WTC11 (cell line): ENCODE measurements at regions not wholly inside any gene's neighbourhood (a gene's known extent, or its start where the extent isn't known, plus 50 kb on each side); places are given as distances from the start of the nearest gene placed in this dataset.

Source experiments
- CTCF ChIP-seq: fragments of 200-600 bp; IDR thresholded peaks from 2 replicates; pipeline ENCODE4 v1.8.0; 2022; ENCODE audit warnings: antibody characterized with exemption
- ZNF121 ChIP-seq: sonication (generic); formaldehyde crosslinking; IDR thresholded peaks from 2 replicates; pipeline ENCODE4 v1.8.0; 2023; ENCODE audit warnings: missing genetic modification reagents

- peak; percentile 36; the same call in 1 of the 2 replicates for TF ChIP-seq CTCF
- no peak for TF ChIP-seq ZNF121 (CRISPR knock-in tag)
Observed at GRCh38 chr17:33674685-33675084, 381.6 kb upstream of the ASIC2 start.
